Endothelial cell of umbilical vein (primary cell): ENCODE measurements at regions not wholly inside any gene's neighbourhood (a gene's known extent, or its start where the extent isn't known, plus 50 kb on each side); places are given as distances from the start of the nearest gene placed in this dataset.

Experiments used
- CTCF ChIP-seq, 2 donors: IDR thresholded peaks; 1 replicate in 1 of 2; 2 replicates in 1 of 2; pipeline ENCODE4 v1.5.1; 2011; ENCODE audit warnings: low read length in 2 of 2, mild to moderate bottlenecking in 2 of 2, moderate library complexity in 2 of 2, control low read depth in 1 of 2, inconsistent platforms in 1 of 2, low read depth in 1 of 2; ENCODE audit not compliant: insufficient read depth in 1 of 2; ENCODE audit errors: extremely low read depth in 1 of 2
- EZH2 ChIP-seq: IDR thresholded peaks from 2 replicates; pipeline ENCODE4 v1.6.1; 2012; ENCODE audit warnings: borderline replicate concordance, low read depth, mild to moderate bottlenecking, moderate library complexity, low read length, inconsistent platforms; ENCODE audit not compliant: severe bottlenecking
- GATA2 ChIP-seq: IDR thresholded peaks from 2 replicates; pipeline ENCODE4 v1.7.0; 2011; ENCODE audit warnings: low read depth, mild to moderate bottlenecking, moderate library complexity, mixed read lengths, low read length; ENCODE audit not compliant: insufficient read length, insufficient read depth
- JUN ChIP-seq: IDR thresholded peaks from 2 replicates; pipeline ENCODE4 v1.6.1; 2011; ENCODE audit warnings: borderline replicate concordance, low read depth; ENCODE audit not compliant: insufficient read length, insufficient read depth
- MAX ChIP-seq: IDR thresholded peaks from 2 replicates; pipeline ENCODE4 v1.6.1; 2011; ENCODE audit not compliant: insufficient read depth, insufficient read length
- POLR2AphosphoS5 ChIP-seq: IDR thresholded peaks from 2 replicates; pipeline ENCODE4 v1.6.1; 2012; ENCODE audit warnings: low read depth, mild to moderate bottlenecking, control low read depth, low read length, moderate library complexity; ENCODE audit not compliant: insufficient read depth

GRCh38 chr20:60201198-60201835 lies 243.1 kb downstream of the CDH26 start:
- TF ChIP-seq POLR2AphosphoS5, result no peak
- no peak for TF ChIP-seq CTCF (IDR thresholded peaks at IDR 0.05; ENCODE audit: extremely low read depth in 1 of 2, insufficient read depth in 1 of 2, low read depth in 1 of 2, low read length in 2 of 2)
- TF ChIP-seq EZH2, result no peak
- no peak for TF ChIP-seq JUN
- no peak for TF ChIP-seq MAX
- TF ChIP-seq GATA2, result no peak
